ENCODE measurements at regions not wholly inside any gene's neighbourhood (a gene's known extent, or its start where the extent isn't known, plus 50 kb on each side); places are given as distances from the start of the nearest gene placed in this dataset.
"Not testable (repeated sequence)": the region's sequence is repeated elsewhere in the genome, so short reads cannot be mapped to it uniquely, and the experiment has no call there.

DNA sequence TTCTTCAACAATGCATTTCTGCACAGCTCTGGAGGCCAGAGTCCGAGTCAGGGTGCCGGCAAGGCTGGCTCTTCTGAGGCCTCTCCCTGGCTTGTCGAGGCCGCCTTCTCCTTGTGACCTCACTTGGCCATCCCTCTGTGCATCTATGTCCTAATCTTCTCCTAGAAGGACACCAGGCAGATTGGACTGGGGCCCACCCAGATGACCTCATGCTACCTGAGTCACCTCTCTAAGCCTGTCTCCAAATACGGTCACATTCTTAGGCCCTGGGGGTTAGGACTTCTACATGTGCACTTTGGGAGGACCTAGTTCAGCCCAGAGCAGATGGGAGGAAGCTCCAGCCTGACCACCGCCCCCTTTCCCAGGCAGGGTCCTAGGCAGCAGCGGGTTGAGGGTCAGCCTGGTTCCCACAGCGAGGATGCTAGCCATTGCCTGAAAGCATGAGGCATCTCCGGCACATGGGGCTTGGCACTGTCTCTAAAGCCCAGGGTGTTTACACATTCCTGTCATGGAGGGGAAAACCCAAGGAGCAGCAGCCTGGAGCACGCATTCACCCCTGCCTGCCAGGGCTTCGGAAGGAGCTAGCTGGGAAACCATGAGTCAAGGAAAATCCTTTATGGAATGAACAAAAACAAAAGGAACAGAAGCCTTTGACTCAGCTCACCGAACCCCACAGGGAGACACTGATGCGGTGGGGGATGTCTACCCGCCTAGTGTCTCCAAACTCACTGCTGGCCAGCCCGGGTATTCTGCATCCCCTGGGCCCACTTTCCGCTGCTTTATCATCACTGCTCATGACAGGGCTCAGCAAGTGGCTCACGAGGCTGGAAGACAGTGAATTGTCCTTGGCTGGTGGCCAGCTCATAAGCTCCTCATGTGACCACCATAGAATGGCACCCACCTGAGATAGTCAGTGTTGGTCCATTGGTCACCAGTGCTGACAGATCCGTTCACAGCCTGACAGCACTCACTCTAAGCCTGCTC, 140.2 kb upstream of the ZNF469 start:
- not testable (repeated sequence) for DNase-seq (ENCODE audit: low read depth)

- not testable (repeated sequence) for DNase-seq (ENCODE audit: low read depth)
Observed at GRCh38 chr16:88243921-88244320, 138.8 kb upstream of the ZNF469 start.

DNA sequence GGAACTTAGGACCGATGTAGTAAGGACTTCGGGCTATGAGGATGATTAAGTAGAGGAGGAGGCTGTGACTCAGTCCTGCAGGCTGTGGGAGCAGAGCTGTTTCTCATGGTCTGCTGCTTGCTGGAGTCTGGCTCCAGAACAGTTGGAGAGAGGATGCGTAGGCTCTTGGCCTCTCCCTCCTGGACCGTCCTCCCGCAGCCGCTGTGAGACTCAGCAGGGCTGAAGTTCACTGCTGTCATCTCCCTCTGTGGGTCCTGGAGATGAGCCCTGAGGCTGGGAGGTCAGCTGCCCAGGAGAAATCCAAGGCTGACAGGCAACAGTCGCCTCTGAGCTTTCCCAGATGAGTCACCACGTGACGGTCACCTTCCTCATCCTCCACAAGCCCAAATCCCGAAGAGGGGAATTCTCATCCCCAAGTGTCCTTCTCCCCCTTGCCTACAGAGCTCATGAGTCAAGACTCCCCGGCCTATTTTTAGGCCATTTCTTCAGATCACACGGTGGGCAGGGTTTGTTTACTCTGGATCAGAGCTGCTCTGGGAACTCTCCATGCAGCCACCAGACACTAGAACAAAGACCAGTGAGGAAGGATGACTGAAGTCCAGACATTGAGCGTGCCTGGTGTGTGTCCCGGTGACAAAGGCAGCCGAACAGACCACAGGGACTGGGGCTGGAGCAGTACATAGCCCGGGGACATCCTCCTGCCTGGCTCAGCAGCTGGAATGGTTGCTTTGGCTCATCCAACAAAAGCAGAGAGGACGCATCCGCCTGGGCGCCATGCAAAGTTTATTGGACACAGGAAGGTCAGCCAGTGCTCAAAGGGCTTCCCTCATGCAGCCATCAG, 137.3 kb upstream of the ZNF469 start:
- not testable (repeated sequence) for DNase-seq (ENCODE audit: low read depth)

DNA sequence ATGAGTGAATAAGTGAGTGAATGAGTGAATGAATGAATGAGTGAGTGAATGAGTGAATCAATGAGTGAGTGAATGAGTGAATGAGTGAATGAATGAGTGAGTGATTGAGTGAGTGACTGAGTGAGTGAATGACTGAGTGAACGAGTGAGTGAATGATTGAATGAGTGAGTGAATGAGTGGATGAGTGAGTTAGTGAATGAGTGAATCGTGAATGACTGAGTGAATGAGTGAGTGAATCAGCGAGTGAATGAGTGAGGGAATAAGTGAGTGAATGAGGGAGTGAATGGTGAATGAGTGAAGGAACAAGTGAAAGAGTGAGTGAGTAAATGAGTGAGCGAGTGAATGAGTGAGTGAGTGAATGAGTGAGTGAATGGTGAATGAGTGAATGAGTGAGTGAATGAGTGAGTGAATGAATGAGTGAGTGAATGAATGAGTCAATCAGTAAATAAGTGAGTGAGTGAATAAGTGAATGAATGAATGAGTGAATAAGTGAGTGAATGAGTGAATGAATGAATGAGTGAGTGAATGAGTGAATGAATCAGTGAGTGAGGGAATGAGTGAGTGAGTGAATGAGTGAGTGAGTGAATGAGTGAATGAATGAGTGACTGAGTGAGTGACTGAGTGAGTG, 135.7 kb upstream of the ZNF469 start:
- DNase-seq (ENCODE audit: low read depth) = not testable (repeated sequence)

DNA sequence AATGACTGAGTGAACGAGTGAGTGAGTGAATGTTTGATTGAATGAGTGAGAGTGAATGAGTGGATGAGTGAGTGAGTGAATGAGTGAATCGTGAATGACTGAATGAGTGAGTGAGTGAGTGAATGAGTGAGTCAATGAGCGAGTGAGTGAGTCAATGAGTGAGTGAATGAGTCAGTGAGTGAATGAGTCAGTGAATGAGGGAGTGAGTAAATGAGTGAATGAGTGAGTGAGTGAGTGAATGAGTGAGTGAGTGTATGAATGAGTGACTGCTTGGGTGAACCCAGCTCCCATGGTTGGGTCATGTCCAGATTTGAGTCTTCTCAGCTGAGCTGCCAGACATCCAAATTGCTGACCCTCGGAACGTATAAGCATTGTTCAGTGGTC, 135.2 kb upstream of the ZNF469 start:
- DNase-seq (ENCODE audit: low read depth) = not testable (repeated sequence)

DNA sequence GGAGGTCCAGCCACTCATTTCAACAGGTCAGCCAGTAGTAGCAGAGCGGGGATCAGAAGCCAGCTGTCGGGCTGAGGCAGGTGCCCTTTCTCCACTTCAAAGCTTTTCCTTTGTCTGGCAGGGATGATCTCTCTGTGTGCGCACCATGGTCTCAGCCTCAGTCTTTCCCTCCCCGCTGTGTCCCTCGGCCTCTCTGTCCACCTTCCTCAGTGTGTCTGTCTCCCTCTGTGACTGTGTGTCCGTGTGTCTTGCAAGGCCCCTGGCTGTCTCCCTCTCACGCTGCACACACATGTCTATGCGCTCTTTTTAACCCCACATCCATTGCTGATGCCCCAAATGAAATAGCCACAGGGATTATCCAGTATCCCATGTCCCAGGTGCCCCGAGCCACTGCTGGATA, 134.0 kb upstream of the ZNF469 start:
- DNase-seq (ENCODE audit: low read depth) = not testable (repeated sequence)

DNA sequence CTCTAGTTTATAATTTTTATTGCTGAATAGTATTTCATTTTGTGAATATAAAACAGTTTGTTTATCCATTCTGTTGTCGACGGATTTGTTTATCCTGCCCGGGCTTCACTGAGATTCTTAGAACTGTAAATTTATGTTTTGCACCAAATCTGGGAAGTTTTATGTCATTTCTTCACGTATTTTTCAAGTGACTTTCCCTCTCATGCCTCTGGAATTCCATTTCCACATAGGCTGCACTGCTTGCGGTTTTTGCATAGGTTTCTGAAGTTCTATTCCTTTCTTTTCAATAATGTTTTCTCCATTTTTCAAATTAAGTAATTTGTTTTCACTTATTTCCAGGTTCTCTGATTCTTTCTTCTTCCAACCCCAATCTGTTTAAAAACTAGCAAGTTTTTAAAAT, 132.4 kb upstream of the ZNF469 start:
- DNase-seq (ENCODE audit: low read depth) = not testable (repeated sequence)

DNA sequence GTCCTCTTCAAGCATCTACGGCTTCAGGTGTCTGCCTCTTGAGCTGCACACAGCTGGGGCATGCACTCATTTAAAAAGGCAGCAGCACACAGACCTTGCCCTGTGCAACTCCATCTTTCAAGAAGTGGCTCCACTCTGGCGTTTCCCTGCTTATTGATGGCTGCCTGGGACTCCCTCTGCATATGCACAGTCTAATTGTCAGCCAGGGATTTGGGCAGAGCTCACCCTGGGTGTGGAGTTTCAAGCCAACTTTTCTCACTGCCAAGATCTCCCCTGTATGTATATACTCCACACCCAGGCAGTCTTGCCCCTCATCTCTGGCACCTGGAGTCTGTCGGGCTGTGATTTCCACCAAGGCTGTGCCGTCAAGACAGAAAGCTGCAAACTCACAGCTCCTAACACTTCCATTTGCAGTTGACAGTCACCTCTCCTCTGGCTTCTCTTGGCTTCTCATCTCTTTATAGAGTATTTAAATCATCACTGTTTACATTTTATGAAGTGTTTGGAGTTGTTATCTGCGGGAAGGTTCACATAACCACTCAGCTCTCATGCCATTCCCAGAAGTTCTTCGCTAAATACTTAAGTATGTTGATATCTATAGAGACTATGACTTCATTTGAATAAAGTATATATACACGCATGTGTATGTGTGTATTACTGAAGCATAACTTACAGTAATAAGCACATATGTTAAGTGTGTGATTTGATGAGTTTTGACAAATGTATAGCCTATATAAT, 130.5 kb upstream of the ZNF469 start:
- DNase-seq (ENCODE audit: low read depth) = not testable (repeated sequence)

DNA sequence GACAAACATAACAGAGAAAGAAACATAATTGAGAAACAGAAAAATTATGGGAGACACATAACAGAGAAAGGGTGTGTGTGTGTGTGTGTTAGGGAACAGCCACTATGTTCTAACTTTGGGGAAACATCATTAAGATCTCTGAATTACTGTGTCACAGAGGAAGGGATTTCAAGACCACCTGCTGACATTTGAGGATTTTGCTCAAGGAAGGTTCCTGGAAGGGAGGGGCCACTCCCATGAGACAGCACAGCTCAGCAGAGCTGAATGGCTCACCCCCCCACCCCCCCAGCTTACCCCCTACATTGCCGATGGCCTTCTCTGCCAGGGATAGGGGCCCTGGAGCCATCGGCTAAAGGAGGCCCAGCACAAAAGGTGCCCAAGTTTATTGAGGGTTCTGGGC, 124.6 kb upstream of the ZNF469 start:
- not testable (repeated sequence) for DNase-seq (ENCODE audit: low read depth)

GRCh38 chr16:88258764-88259525, 123.8 kb upstream of the ZNF469 start:
- not testable (repeated sequence) for DNase-seq (ENCODE audit: low read depth)

DNA sequence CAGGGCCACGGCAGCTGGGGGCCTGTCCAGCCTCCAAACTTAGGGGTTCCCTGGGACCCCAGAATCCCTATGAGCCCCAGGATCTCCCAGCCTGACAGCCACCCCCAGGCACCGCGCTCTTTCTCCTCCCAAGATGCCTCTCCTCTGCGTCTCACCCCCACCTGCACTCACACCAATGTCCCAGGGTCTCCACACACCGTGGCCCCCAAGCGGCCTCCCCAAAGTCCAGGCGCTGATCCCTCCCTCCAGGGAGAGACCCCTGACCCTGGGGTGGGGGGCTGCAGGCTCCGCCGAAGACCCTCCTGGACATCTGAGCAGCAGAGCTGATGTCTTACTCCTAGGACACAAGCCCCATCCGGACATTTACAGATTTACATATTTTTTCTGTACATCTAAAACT, 123.2 kb upstream of the ZNF469 start:
- not testable (repeated sequence) for DNase-seq (ENCODE audit: low read depth)

- DNase-seq (ENCODE audit: low read depth) = not testable (repeated sequence)
Observed at GRCh38 chr16:88260146-88260545, 122.6 kb upstream of the ZNF469 start.

DNA sequence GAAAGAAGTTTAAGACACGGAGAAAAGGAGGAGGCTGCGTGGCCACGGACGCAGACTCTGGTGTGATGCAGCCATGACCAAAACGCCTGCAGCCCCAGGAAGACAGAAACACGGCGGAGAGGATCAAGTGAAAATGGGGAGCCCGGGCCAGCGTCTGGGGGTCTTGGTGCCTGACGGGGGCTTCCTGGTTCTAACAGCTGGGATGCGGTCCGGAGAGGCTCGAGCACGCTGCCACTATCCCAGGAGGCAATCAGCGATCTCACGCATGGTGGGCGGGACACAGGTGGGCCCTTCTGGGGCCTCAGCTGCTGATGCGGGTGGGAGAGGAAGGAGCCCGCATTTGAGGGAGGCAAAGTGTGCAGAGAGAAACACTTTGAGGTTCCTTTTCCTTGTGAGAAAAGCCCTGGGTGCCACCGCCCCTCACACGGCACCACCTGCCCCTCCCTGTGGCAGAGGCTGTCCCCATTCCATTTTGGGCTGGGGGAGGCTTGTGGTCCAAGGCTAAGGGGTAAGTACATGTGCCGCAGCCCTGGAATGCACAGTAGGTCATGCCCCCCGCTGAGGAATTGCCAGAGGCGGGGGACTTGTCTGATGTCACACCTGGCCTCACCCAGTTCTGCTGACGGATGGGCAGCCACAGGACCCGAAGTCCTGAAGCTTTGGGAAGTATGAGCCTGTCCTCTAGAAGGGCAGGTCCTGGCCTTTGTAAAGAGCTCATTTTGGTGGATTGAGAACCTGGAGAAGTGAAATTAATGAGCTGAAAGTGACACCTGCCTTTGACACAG, 121.7 kb upstream of the ZNF469 start:
- DNase-seq (ENCODE audit: low read depth) = not testable (repeated sequence)

- not testable (repeated sequence) for DNase-seq (ENCODE audit: low read depth)
Observed at GRCh38 chr16:88261814-88262605, 120.7 kb upstream of the ZNF469 start.

GRCh38 chr16:88262858-88263563, 119.7 kb upstream of the ZNF469 start:
- DNase-seq (ENCODE audit: low read depth) = not testable (repeated sequence)

- not testable (repeated sequence) for DNase-seq (ENCODE audit: low read depth)
Observed at GRCh38 chr16:88263681-88264287, 119.0 kb upstream of the ZNF469 start.

DNA sequence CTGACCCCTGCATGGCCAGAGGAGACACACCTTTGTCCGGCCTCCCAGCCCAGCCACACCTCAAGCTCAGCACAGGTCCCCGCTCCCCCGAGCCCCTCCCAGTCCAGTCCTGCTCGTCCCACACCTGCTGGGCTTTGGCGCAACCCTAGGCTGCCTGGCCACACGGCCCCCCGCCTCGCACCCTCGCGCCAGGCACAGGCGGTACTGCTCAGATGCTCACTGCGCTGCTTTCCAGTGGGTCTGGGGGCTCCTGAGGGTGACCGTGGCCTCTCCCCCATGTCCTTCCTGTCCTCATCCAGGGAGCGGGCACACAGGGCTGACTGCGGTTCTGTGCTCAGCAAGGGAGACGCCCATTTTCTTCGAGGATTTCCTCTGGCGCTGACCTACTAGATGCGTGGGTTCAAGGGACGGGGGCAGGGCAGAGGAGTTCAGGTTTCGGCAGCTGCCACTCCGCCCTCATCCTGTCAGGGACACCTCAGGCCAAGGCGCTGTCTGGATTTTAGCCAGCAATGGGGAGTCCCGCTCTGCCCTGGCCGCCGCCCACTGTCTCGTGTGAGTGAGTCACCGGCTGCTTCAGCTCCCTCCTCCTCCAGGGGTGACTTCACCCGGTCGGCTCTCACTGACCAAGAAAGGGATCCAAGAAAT, 118.0 kb upstream of the ZNF469 start:
- peak; percentile 40 for DNase-seq (ENCODE audit: low read depth)

All from CMK (cell line).